GM18517 (cell line): ENCODE measurements at regions not wholly inside any gene's neighbourhood (a gene's known extent, or its start where the extent isn't known, plus 50 kb on each side); places are given as distances from the start of the nearest gene placed in this dataset.

Source experiments
- ATAC-seq: cut with Tn5 transposase; IDR thresholded peaks from one replicate; pipeline ENCODE4 v1.9.1; 2021; ENCODE audit warnings: mild to moderate bottlenecking, moderate library complexity; ENCODE audit not compliant: unreplicated experiment

DNA sequence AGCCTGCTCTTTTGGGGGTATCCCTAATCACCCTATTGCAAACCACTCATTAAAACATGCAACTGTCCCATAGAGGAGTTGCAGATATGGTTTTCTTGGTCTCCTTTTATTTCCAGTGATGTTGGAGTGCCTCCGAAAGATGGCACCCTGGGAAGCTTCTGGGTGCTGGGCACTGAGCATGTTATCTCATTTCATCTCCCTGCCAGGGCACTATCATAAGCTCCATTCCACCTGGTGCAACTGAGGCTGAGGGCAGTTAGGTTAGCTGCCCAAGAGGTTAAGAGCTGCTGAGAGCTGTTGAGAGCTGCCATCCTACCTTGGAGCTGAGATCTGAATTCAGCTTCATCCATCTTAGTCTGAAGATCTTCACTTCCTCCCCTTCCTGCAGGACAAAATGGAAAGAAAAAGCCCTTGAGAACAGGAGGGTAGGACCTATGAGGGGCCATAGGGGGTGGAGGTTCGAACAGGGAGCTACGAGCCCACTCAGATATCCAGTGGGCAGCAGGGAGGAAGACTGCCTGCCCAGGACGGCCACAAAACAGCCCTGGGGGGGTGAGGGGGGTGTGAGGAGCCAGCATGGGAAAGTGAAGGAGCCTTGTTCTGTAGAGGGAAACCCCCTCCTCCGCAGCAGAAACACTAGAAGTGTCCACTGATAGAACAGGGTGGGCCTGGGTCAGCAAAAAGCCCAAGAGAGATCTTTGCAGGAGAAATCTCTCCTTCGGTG is 202.5 kb downstream of the ZFP36L2 start:
- ATAC-seq: no peak

- no peak for ATAC-seq
Observed at GRCh38 chr2:43022896-43023295, 203.5 kb downstream of the ZFP36L2 start.

- no peak for ATAC-seq
Observed at GRCh38 chr2:43021791-43022509, 204.5 kb downstream of the ZFP36L2 start.

GRCh38 chr2:43020990-43021669 is 205.3 kb downstream of the ZFP36L2 start:
- ATAC-seq: no peak

GRCh38 chr2:43020296-43020695 is 206.1 kb downstream of the ZFP36L2 start:
- no peak for ATAC-seq

- ATAC-seq: no peak
Observed at GRCh38 chr2:43019536-43020183, 206.7 kb downstream of the ZFP36L2 start.

- no peak for ATAC-seq
Observed at GRCh38 chr2:43019025-43019367, 207.4 kb downstream of the ZFP36L2 start.

GRCh38 chr2:43018179-43019024 is 208.0 kb downstream of the ZFP36L2 start:
- no peak for ATAC-seq

DNA sequence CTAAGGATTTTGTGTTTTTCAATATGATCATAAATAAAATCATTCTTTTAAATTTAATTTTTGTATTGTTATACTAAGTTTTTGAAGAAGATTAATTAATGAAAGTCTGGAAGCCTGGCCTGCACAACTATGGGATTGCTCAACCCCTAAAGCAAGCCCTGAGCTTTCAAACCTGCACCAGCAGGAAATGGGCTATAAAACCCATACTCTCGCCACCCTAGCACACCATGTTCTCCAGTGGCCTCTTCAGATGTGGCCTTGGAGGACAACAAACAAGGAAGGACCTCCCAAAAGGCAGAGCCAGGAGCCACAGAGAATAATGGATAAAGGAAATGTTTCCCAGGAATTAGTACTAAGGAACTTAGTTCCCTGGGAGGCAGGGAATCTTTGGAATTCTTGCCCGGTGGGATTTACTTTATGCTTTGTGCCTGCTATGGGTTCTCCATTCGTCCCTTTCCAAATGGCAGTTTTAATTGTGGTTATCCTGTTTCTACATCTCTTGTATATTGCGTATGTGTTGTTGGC is 212.5 kb downstream of the ZFP36L2 start:
- no peak for ATAC-seq

DNA sequence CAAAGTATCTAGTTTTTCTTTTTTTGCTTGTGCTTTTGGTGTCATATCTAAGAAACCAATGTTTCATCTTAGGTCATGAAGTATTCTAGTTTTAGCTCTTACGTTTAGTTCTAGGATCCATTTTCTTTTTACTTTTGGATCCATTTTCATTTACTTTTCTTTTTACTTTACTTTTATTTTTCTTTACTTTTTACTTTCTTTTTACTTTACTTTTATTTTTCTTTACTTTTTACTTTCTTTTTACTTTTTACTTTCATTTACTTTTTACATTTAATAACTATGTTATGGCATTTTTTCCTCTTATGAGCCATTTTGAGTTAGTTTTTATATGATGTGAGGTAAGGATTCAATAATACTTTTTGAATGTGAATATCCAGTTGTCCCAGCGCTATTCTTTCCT is 213.4 kb downstream of the ZFP36L2 start:
- no peak for ATAC-seq

DNA sequence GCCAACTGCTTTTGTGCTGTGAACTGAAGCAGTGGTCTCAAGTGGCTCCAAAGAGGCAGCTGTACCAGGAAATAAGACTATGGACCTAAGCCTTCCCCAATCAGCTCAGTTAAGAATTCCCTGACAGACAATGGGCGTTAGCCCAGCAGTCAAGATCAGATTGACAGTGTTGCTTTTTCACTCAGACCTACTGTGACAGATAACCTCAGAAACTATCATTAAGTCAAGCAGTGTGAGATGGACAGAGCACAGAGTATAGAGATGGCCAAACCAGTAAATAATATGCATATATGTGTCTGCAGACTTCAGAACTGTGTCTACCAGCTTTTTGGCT is 215.3 kb downstream of the ZFP36L2 start:
- ATAC-seq: no peak

DNA sequence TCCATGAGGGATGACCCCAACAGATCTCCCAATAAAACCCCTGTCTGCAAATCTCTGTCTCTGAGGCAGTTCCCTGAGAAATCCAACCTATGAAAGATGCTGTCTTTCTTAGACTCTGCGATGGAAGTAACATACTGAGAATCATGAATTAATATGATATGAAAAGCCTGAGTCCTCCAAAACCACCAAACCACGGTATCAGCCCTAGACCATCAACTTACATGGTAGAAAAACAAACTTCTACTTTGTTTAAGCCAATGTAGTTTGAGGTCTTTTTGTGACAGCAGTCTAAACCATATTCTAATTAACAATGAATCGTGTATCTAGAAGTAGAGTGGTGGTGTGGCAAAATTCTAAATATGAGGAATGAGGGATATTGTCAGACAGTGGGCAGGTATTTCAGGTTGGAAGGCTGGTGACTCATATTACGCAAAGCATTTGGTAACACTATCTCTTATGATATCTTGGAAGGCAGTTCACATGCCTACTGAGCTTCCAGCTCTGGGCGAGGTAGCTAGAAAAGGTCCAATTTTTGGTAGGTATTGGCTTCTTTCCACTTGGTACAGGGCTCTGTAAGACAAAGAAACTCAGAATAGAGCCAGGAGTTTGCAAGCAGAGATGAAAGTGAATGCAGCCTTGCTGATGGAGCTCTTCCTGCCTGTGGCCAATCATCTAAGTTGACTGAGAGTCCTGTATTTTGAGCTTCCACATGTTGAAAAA is 215.8 kb downstream of the ZFP36L2 start:
- ATAC-seq: no peak

DNA sequence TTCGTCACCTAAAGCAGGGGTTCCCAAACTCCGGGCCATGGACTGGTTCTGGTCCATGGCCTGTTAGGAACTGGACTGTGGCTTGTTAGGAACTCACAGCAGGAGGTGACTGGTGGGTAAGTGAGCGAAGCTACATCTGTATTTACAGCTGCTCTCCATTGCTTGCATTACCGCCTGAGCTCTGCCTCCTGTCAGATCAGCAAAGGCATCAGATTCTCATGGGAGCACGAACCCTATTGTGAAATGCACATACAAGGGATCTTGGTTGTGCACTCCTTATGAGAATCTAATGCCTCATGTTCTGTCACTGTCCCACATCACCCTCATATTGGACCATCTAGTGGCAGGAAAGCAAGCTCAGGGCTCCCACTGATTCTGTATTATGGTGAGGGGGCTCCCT is 217.0 kb downstream of the ZFP36L2 start:
- ATAC-seq: no peak

DNA sequence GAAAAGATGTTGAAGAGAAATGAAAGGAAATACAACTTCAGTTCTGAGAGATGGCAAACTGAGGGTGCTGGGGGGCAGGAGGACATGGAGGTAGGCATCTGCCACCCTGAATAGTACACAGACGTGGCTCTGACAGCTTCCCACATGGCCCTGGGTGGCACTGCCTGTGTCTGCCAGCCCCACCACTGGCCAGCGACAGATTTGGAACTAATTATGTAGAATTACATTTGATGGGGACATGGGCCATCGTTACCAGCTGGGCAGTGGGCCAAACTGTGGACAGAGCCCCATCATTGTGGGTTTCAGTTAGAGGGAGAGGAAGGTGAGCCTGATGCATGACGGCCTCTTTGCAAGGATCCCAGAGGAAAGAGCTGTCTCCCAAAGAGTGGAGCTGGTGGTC is 216.0 kb upstream of the HAAO start:
- no peak for ATAC-seq

DNA sequence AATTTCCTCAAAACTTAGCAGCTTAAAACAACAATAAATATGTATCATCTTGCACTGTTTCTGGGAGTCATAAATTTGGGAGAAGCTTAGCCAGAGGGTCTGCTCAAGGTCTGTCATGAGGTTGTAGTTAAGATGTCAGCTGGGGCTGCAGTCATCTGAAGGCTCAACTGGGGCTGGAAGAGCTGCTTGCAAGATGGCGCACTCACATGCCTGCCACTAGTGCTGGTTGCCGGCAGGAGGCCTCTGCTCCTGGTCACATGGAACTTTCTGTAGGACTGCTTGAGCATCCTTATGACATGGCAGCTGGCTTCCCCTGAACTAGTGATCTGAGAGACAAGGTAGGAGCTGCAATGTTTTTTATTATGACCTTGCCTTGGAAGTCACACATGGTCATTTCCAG is 215.5 kb upstream of the HAAO start:
- ATAC-seq: no peak

- no peak for ATAC-seq
Observed at GRCh38 chr2:43006834-43007543, 214.6 kb upstream of the HAAO start.

DNA sequence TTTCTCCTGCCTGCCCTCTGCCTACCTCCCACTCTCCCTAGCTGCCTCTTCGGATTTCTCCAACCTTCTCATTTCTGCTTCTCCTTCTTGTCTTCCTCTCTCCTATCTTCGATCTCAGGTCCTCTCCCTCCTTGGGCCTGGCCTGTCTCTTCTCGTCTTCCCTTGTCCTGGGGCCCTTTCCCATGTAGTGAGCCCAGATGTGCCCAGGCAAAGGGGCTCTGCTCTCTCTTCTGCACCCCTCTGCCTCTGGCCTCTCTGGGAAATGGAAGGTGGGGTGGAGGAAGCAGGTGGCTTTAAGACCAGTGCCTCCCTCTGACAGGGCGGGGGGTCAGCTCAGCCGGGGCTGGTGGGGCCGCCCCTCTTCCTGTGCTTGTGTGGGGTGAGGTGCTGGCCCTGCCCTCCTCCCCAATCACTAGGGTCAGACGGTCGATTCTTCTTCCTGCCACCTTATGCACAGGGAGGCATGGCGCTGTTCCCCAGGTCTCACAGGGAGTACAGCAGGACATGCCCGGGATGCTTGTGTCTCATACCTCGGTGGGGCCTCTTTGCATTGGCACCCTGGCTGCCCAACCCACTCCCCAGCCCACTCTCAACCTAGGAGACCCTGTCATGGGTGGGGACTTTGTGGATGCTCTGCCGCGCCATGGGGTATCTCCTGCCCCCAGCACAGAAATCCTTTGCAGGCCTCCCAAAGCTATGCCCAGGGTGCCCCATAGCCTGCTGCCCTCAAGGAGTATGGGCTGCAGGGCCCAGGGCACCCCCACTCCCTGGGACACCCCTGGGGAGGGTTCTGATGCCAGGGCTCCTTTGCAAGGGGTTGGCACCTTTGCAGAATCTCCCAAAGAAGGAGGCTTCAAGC is 213.8 kb upstream of the HAAO start:
- ATAC-seq: no peak

GRCh38 chr2:43005245-43005974 is 213.0 kb upstream of the HAAO start:
- no peak for ATAC-seq
